ENCODE measurements at regions not wholly inside any gene's neighbourhood (a gene's known extent, or its start where the extent isn't known, plus 50 kb on each side); places are given as distances from the start of the nearest gene placed in this dataset.

GRCh38 chr2:120501591-120501990 lies 155.7 kb downstream of the INHBB start:
- Mint-ChIP-seq H3K27me3 (no peaks in the 10 kb centered on the region), H3K27ac (no peak overlapping the region), H3K36me3 (ENCODE audit: low read depth) (no peaks in the 10 kb centered on the region), H3K4me1 (ENCODE audit: low read depth) (no peaks in the 10 kb centered on the region), H3K9me3 (no peaks in the 10 kb centered on the region), H3K4me3 (no peak overlapping the region)
- no peaks in the 10 kb centered on the region for H3K9me3 ChIP-seq (ENCODE audit: control insufficient read depth in 1 of 2, insufficient read depth in 1 of 2, low read length in 2 of 2)
- intact Hi-C loops (cut with DNase I, micrococcal nuclease) = no loop called here
- CTCF ChIA-PET = no interaction called here
- no peak overlapping the region for H3K4me3 ChIP-seq (ENCODE audit: low read length)
- POLR2A ChIA-PET = no interaction called here
- TF ChIP-seq CTCF (IDR thresholded peaks at IDR 0.05) = no peak
- ATAC-seq (ENCODE audit: poor library complexity) (no peak), DNase-seq (no peak)
- no peaks in the 10 kb centered on the region for H3K36me3 ChIP-seq (ENCODE audit: insufficient read depth, low read length)
- H3K27ac ChIP-seq (ENCODE audit: low read depth in 1 of 2, low read length in 2 of 2) = no peak overlapping the region
- no peaks in the 10 kb centered on the region for H3K27me3 ChIP-seq (ENCODE audit: control insufficient read depth in 1 of 2, insufficient read depth in 2 of 2, low read length in 2 of 2)
- no peaks in the 10 kb centered on the region for H3K4me1 ChIP-seq (ENCODE audit: insufficient read depth, low read length)

GRCh38 chr2:120502357-120502756 lies 156.4 kb downstream of the INHBB start:
- H3K27me3 Mint-ChIP-seq = no peaks in the 10 kb centered on the region
- ATAC-seq (ENCODE audit: poor library complexity) (no peak), DNase-seq (no peak)
- Histone ChIP-seq H3K4me1 (ENCODE audit: insufficient read depth, low read length) (no peaks in the 10 kb centered on the region), H3K27me3 (ENCODE audit: control insufficient read depth in 1 of 2, insufficient read depth in 2 of 2, low read length in 2 of 2) (no peaks in the 10 kb centered on the region), H3K36me3 (ENCODE audit: insufficient read depth, low read length) (no peaks in the 10 kb centered on the region), H3K4me3 (ENCODE audit: low read length) (no peak overlapping the region), H3K9me3 (ENCODE audit: control insufficient read depth in 1 of 2, insufficient read depth in 1 of 2, low read length in 2 of 2) (no peaks in the 10 kb centered on the region), H3K27ac (ENCODE audit: low read depth in 1 of 2, low read length in 2 of 2) (no peak overlapping the region)
- H3K27ac Mint-ChIP-seq = no peak overlapping the region
- no peaks in the 10 kb centered on the region for H3K36me3 Mint-ChIP-seq (ENCODE audit: low read depth)
- no peaks in the 10 kb centered on the region for H3K9me3 Mint-ChIP-seq
- no peaks in the 10 kb centered on the region for H3K4me1 Mint-ChIP-seq (ENCODE audit: low read depth)
- intact Hi-C loops (cut with DNase I, micrococcal nuclease) = no loop called here
- CTCF ChIA-PET = no interaction called here
- no peak overlapping the region for H3K4me3 Mint-ChIP-seq
- TF ChIP-seq CTCF (IDR thresholded peaks at IDR 0.05) = no peak
- POLR2A ChIA-PET = no interaction called here

- no peak overlapping the region for H3K4me3 Mint-ChIP-seq
- Histone ChIP-seq H3K36me3 (ENCODE audit: insufficient read depth, low read length) (no peaks in the 10 kb centered on the region), H3K4me1 (ENCODE audit: insufficient read depth, low read length) (no peaks in the 10 kb centered on the region), H3K9me3 (ENCODE audit: control insufficient read depth in 1 of 2, insufficient read depth in 1 of 2, low read length in 2 of 2) (no peaks in the 10 kb centered on the region), H3K27ac (ENCODE audit: low read depth in 1 of 2, low read length in 2 of 2) (no peak overlapping the region), H3K27me3 (ENCODE audit: control insufficient read depth in 1 of 2, insufficient read depth in 2 of 2, low read length in 2 of 2) (no peaks in the 10 kb centered on the region), H3K4me3 (ENCODE audit: low read length) (no peak overlapping the region)
- intact Hi-C loops (cut with DNase I, micrococcal nuclease) = no loop called here
- no peak for ATAC-seq (ENCODE audit: poor library complexity)
- no peaks in the 10 kb centered on the region for H3K4me1 Mint-ChIP-seq (ENCODE audit: low read depth)
- ChIA-PET CTCF (no interaction called here), POLR2A (no interaction called here)
- no peaks in the 10 kb centered on the region for H3K36me3 Mint-ChIP-seq (ENCODE audit: low read depth)
- no peak overlapping the region for H3K27ac Mint-ChIP-seq
- no peak for TF ChIP-seq CTCF (IDR thresholded peaks at IDR 0.05)
- H3K27me3 Mint-ChIP-seq = no peaks in the 10 kb centered on the region
- no peak for DNase-seq
- H3K9me3 Mint-ChIP-seq = no peaks in the 10 kb centered on the region
These were observed 156.8 kb downstream of the INHBB start for GRCh38 chr2:120502761-120503160.
